A549 (cell line): ENCODE measurements at regions not wholly inside any gene's neighbourhood (a gene's known extent, or its start where the extent isn't known, plus 50 kb on each side); places are given as distances from the start of the nearest gene placed in this dataset.

Source experiments
- CBX8 ChIP-seq: fragments of 200-600 bp; sonication (generic); IDR thresholded peaks from 2 replicates; pipeline ENCODE4 v1.6.1; 2016
- CTCF ChIP-seq: fragments of >200 bp; sonication (Bioruptor Twin); formaldehyde crosslinking; IDR thresholded peaks from 3 replicates; pipeline ENCODE4 v1.5.1; 2016
- JUNB ChIP-seq: fragments of >200 bp; sonication (Bioruptor Twin); formaldehyde crosslinking; IDR thresholded peaks from 2 replicates; pipeline ENCODE4 v1.6.1; 2016
- KDM1A ChIP-seq: fragments of 200-600 bp; sonication (generic); IDR thresholded peaks from 2 replicates; pipeline ENCODE4 v1.6.1; 2016; ENCODE audit warnings: low read depth, mild to moderate bottlenecking
- MAX ChIP-seq: IDR thresholded peaks from 2 replicates; pipeline ENCODE4 v1.6.1; 2012
- MAZ ChIP-seq: fragments of 150-350 bp; IDR thresholded peaks from 2 replicates; pipeline ENCODE4 v1.6.1; 2014; ENCODE audit warnings: antibody characterized with exemption, low read depth, low read length, borderline replicate concordance
- MYC ChIP-seq: IDR thresholded peaks from 2 replicates; pipeline ENCODE4 v1.6.1; 2012; ENCODE audit warnings: mild to moderate bottlenecking, inconsistent platforms, low read length, improper control_type of control experiment, borderline replicate concordance
- POLR2A ChIP-seq: IDR thresholded peaks from 2 replicates; pipeline ENCODE4 v1.6.1; 2012; ENCODE audit warnings: mild to moderate bottlenecking, low read length
- RNF2 ChIP-seq: fragments of 200-600 bp; sonication (generic); IDR thresholded peaks from 2 replicates; pipeline ENCODE4 v1.6.1; 2016; ENCODE audit warnings: low read depth, mild to moderate bottlenecking, antibody characterized with exemption, moderate library complexity, borderline replicate concordance
- TFCP2L1 ChIP-seq: fragments of 250-450 bp; sonication (Bioruptor Pico); IDR thresholded peaks from 2 replicates; pipeline ENCODE4 v1.5.0; 2021; ENCODE audit warnings: mild to moderate bottlenecking

GRCh38 chr3:145915787-145916186 lies 245.2 kb downstream of the PLOD2 start:
- TF ChIP-seq CTCF = no peak
- TF ChIP-seq KDM1A = no peak
- TF ChIP-seq TFCP2L1 (CRISPR knock-in tag) = no peak
- no peak for TF ChIP-seq POLR2A
- no peak for TF ChIP-seq RNF2
- TF ChIP-seq MAX = no peak
- TF ChIP-seq MYC = no peak
- no peak for TF ChIP-seq MAZ
- TF ChIP-seq CBX8 = no peak
- no peak for TF ChIP-seq JUNB
